Naive thymus-derived CD4-positive, alpha-beta T cell (primary cell): ENCODE measurements at regions not wholly inside any gene's neighbourhood (a gene's known extent, or its start where the extent isn't known, plus 50 kb on each side); places are given as distances from the start of the nearest gene placed in this dataset.
"Not testable (repeated sequence)": the region's sequence is repeated elsewhere in the genome, so short reads cannot be mapped to it uniquely, and the experiment has no call there.

Experiments
- ATAC-seq: fragments of 150-1000 bp; cut with Tn5 transposase; 2 replicates; pipeline ENCODE4 v1.10.0; 2021; ENCODE audit warnings: mild to moderate bottlenecking, moderate library complexity
- CTCF ChIA-PET: fragments of 350-600 bp; sonication (Branson Sonifier 250); formaldehyde crosslinking; loops from one replicate; lab custom pipeline; 2021; ENCODE audit warnings: antibody characterized with exemption; lab: Charles Lee
- POLR2A ChIA-PET: fragments of 350-600 bp; sonication (Branson Sonifier 250); formaldehyde crosslinking; loops from one replicate; lab custom pipeline; 2021; ENCODE audit warnings: antibody characterized with exemption, inconsistent platforms; lab: Charles Lee
- DNase-seq, 9 donors: peaks; one replicate each; pipeline versions ENCODE4 v3.0.0 to v3.0.0-alpha.2; 2020 to 2022; ENCODE audit warnings: mixed read lengths in 1 of 9
- H3K27ac ChIP-seq: one replicate; pipeline ENCODE4 v1.7.0; 2013; ENCODE audit warnings: mild to moderate bottlenecking, low read depth, low read length, moderate library complexity
- H3K27me3 ChIP-seq, 2 donors: one replicate each; pipeline ENCODE4 v1.7.0; 2013; ENCODE audit warnings: low read length in 2 of 2, mild to moderate bottlenecking in 2 of 2, moderate library complexity in 2 of 2; ENCODE audit not compliant: control insufficient read depth in 2 of 2, insufficient read depth in 2 of 2
- H3K36me3 ChIP-seq, 3 experiments: 1 replicate in 2 of 3; 2 replicates in 1 of 3; pipeline ENCODE4 v1.7.0; 2013; ENCODE audit warnings: low read length in 3 of 3, mild to moderate bottlenecking in 3 of 3, moderate library complexity in 1 of 3; ENCODE audit not compliant: insufficient read depth in 3 of 3, control insufficient read depth in 2 of 3
- H3K4me1 ChIP-seq, 2 donors: one replicate each; pipeline ENCODE4 v1.7.0; 2013; ENCODE audit warnings: low read length in 2 of 2, mild to moderate bottlenecking in 2 of 2, moderate library complexity in 1 of 2; ENCODE audit not compliant: control insufficient read depth in 2 of 2, insufficient read depth in 2 of 2
- H3K4me3 ChIP-seq: 2 replicates; pipeline ENCODE4 v1.7.0; 2013; ENCODE audit warnings: mild to moderate bottlenecking, low read length
- H3K9me3 ChIP-seq, 3 experiments: 1 replicate in 2 of 3; 2 replicates in 1 of 3; pipeline ENCODE4 v1.7.0; 2013; ENCODE audit warnings: low read length in 3 of 3; ENCODE audit not compliant: control insufficient read depth in 2 of 3
- H3K27ac Mint-ChIP-seq, 9 donors: one replicate each; pipeline ENCODE4 v1.8.0; 2020 to 2022; ENCODE audit warnings: mixed read lengths in 9 of 9, mild to moderate bottlenecking in 8 of 9, moderate library complexity in 5 of 9, inconsistent platforms in 2 of 9
- H3K27me3 Mint-ChIP-seq, 5 donors: one replicate each; pipeline ENCODE4 v1.8.0; 2021 to 2022; ENCODE audit warnings: mixed read lengths in 5 of 5, mild to moderate bottlenecking in 1 of 5
- H3K36me3 Mint-ChIP-seq, 5 donors: one replicate each; pipeline ENCODE4 v1.8.0; 2020 to 2022; ENCODE audit warnings: mixed read lengths in 5 of 5, mild to moderate bottlenecking in 3 of 5, inconsistent platforms in 1 of 5
- H3K4me1 Mint-ChIP-seq, 7 donors: one replicate each; pipeline ENCODE4 v1.8.0; 2020 to 2022; ENCODE audit warnings: mixed read lengths in 7 of 7, mild to moderate bottlenecking in 3 of 7, inconsistent platforms in 1 of 7
- H3K4me3 Mint-ChIP-seq, 10 donors: one replicate each; pipeline ENCODE4 v1.8.0; 2020 to 2022; ENCODE audit warnings: mild to moderate bottlenecking in 10 of 10, mixed read lengths in 10 of 10, moderate library complexity in 6 of 10, inconsistent platforms in 2 of 10
- H3K9me3 Mint-ChIP-seq, 11 donors: one replicate each; pipeline ENCODE4 v1.8.0; 2020 to 2022; ENCODE audit warnings: mixed read lengths in 11 of 11, mild to moderate bottlenecking in 4 of 11, inconsistent platforms in 1 of 11, moderate library complexity in 1 of 11
- intact Hi-C, 2 donors: fragments of 100-400 bp; cut with micrococcal nuclease; formaldehyde crosslinking; loops; one replicate each; pipeline ENCODE4 v1.15.1; 2023

- H3K27me3 ChIP-seq: no peaks in the 10 kb centered on the region
- no peak overlapping the region for H3K4me3 ChIP-seq
- Mint-ChIP-seq H3K4me1 (peaks cover 0 to 4% (median under 1%) of the 10 kb centered on the region in 7 donors), H3K27me3 (peaks cover 4 to 18% (median 9%) of the 10 kb centered on the region in 5 donors), H3K27ac (peak overlapping the region in 1 of 9 donors; percentile 80), H3K4me3 (no peak overlapping the region), H3K9me3 (peaks cover 0 to 4% (median 2%) of the 10 kb centered on the region in 11 donors), H3K36me3 (peaks cover 0 to 4% (median 0%) of the 10 kb centered on the region in 5 donors)
- CTCF ChIA-PET: no interaction called here
- no peak overlapping the region for H3K27ac ChIP-seq
- no peaks in the 10 kb centered on the region for H3K9me3 ChIP-seq
- intact Hi-C loops: no loop called here
- H3K4me1 ChIP-seq: no peaks in the 10 kb centered on the region
- H3K36me3 ChIP-seq: no peaks in the 10 kb centered on the region
- ATAC-seq (no peak), DNase-seq (no peak)
- POLR2A ChIA-PET: interaction anchor here (0.8 kb wide), 1 partner anchor 1007 kb away, joined by 3 read pairs; no protein-coding TSS in a partner anchor
Measured at GRCh38 chr13:94854688-94855087, 142.3 kb upstream of the SOX21 start.

DNA sequence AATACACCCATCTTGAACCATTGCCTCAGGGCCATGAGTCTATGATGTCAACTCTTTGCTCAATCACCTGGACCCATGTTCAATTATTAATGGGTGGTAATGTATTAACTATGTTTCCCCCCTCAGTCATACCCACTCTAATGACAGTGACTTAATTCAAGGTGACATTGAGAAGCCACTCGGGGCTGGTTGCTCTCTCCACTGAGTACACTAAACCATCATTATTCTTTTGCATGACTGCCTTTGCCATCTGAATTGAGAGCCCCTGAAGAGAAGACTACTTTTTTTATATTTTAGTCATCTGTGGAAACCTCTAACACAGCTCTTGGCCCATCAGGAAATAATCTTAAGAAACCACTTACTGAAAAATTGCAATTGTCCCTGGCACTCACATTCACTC lies 139.2 kb upstream of the SOX21 start:
- Mint-ChIP-seq H3K36me3 (peaks cover 0 to 4% (median 0%) of the 10 kb centered on the region in 5 donors), H3K9me3 (peaks cover 0 to 4% (median 2%) of the 10 kb centered on the region in 11 donors), H3K27me3 (peaks cover 4 to 12% (median 9%) of the 10 kb centered on the region in 5 donors), H3K4me1 (peaks cover 0 to 4% (median 0%) of the 10 kb centered on the region in 7 donors), H3K4me3 (no peak overlapping the region), H3K27ac (no peak overlapping the region)
- Histone ChIP-seq H3K9me3 (no peaks in the 10 kb centered on the region), H3K27me3 (no peaks in the 10 kb centered on the region), H3K36me3 (no peaks in the 10 kb centered on the region), H3K4me1 (no peaks in the 10 kb centered on the region), H3K4me3 (no peak overlapping the region), H3K27ac (no peak overlapping the region)
- ChIA-PET CTCF (no interaction called here), POLR2A (no interaction called here)
- DNase-seq (no peak), ATAC-seq (no peak)
- intact Hi-C loops: no loop called here

DNA sequence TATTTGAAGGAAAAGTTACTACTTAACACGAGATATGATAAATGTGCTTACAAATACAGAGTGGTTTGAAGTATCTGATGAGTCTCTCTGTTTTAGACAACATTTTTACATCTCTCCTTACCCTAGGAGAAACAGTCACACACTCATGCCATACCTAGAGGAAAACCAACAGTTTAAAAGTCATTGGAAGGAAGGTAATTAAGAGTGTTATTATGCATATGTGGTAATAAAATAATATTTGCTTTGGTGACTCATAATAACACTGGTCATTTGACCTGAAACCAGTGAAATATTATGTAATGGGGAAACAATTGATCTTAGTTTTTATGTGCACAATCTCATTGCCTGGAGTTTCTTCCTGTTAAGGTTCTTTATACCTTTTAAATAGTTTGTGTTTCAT lies 136.9 kb upstream of the SOX21 start:
- Histone ChIP-seq H3K27ac (no peak overlapping the region), H3K9me3 (no peaks in the 10 kb centered on the region), H3K4me1 (no peaks in the 10 kb centered on the region), H3K4me3 (no peak overlapping the region), H3K27me3 (no peaks in the 10 kb centered on the region), H3K36me3 (no peaks in the 10 kb centered on the region)
- no peak for DNase-seq
- H3K27me3 Mint-ChIP-seq: peaks cover 4 to 12% (median 7%) of the 10 kb centered on the region in 5 donors
- no peaks in the 10 kb centered on the region for H3K4me1 Mint-ChIP-seq
- no peak for ATAC-seq
- POLR2A ChIA-PET: no interaction called here
- CTCF ChIA-PET: no interaction called here
- peaks cover 0 to 4% (median 2%) of the 10 kb centered on the region in 11 donors for H3K9me3 Mint-ChIP-seq
- H3K4me3 Mint-ChIP-seq: no peak overlapping the region
- peaks cover 0 to 4% (median 0%) of the 10 kb centered on the region in 5 donors for H3K36me3 Mint-ChIP-seq
- H3K27ac Mint-ChIP-seq: no peak overlapping the region
- intact Hi-C loops: no loop called here

DNA sequence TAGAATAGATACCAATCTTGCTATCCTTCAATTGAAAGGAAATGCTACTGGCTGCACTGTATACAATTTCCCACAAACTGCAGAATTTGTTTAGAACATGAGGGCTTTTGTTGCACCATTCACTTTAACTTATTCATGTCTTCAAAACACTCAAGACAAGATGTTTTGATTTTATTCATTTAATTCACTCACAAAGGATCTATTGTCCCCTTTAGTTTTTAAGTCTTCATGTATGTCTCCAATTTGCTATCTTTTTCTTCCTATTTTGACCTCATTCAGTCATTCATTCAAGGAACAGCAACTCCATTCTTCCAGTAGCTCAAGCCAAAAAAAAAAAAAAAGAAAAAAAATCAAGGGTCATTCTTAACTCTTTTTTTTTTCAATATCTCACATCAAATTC lies 130.6 kb upstream of the SOX21 start:
- intact Hi-C loops: no loop called here
- Histone ChIP-seq H3K27me3 (no peaks in the 10 kb centered on the region), H3K4me1 (no peaks in the 10 kb centered on the region), H3K36me3 (no peaks in the 10 kb centered on the region), H3K9me3 (no peaks in the 10 kb centered on the region), H3K27ac (no peak overlapping the region), H3K4me3 (no peak overlapping the region)
- H3K27me3 Mint-ChIP-seq: peaks cover 0 to 4% (median 0%) of the 10 kb centered on the region in 5 donors
- DNase-seq (no peak), ATAC-seq (no peak)
- no peak overlapping the region for H3K27ac Mint-ChIP-seq
- H3K9me3 Mint-ChIP-seq: peaks cover 0 to 9% (median 0%) of the 10 kb centered on the region in 11 donors
- H3K4me3 Mint-ChIP-seq: no peak overlapping the region
- CTCF ChIA-PET: no interaction called here
- H3K4me1 Mint-ChIP-seq: no peaks in the 10 kb centered on the region
- H3K36me3 Mint-ChIP-seq: no peaks in the 10 kb centered on the region
- POLR2A ChIA-PET: interaction anchor here (0.6 kb wide), 1 partner anchor 116 kb away, joined by 3 read pairs; no protein-coding TSS in a partner anchor

DNA sequence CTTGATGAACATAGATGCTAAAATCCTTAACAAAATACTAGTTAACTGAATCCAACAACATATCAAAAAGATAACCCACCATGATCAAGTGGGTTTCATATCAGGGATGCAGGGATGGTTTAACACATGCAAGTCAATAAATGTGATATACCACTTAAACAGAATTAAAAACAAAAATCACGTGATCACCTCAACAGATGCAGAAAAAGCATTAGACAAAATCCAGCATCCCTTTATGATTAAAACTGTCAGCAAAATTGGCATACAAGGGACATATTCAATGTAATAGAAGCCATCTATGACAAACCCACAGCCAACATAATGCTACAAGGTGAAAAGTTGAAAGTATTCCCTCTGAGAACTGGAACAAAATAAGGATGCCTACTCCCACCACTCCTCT lies 124.7 kb upstream of the SOX21 start:
- ATAC-seq, H3K27ac Mint-ChIP-seq, DNase-seq, CTCF ChIA-PET, H3K9me3 ChIP-seq, intact Hi-C loops, H3K4me1 ChIP-seq, H3K4me3 Mint-ChIP-seq, H3K36me3 Mint-ChIP-seq, H3K4me3 ChIP-seq, H3K4me1 Mint-ChIP-seq, H3K27ac ChIP-seq, H3K36me3 ChIP-seq, H3K27me3 ChIP-seq, POLR2A ChIA-PET: not testable (repeated sequence)
- Mint-ChIP-seq H3K27me3 (peaks cover 4 to 28% (median 11%) of the 10 kb centered on the region in 5 donors), H3K9me3 (peaks cover 0 to 10% (median 3%) of the 10 kb centered on the region in 11 donors)

- no peaks in the 10 kb centered on the region for H3K4me1 ChIP-seq
- Mint-ChIP-seq H3K4me3 (no peak overlapping the region), H3K9me3 (peaks cover 0 to 2% (median 0%) of the 10 kb centered on the region in 11 donors), H3K27me3 (peaks cover 1 to 12% (median 4%) of the 10 kb centered on the region in 5 donors), H3K36me3 (no peaks in the 10 kb centered on the region), H3K27ac (no peak overlapping the region), H3K4me1 (no peaks in the 10 kb centered on the region)
- no peaks in the 10 kb centered on the region for H3K9me3 ChIP-seq
- ChIA-PET POLR2A (no interaction called here), CTCF (no interaction called here)
- intact Hi-C loops: no loop called here
- DNase-seq (no peak), ATAC-seq (no peak)
- H3K4me3 ChIP-seq: no peak overlapping the region
- no peaks in the 10 kb centered on the region for H3K36me3 ChIP-seq
- no peaks in the 10 kb centered on the region for H3K27me3 ChIP-seq
- no peak overlapping the region for H3K27ac ChIP-seq
Measured at GRCh38 chr13:94829837-94830365, 117.6 kb upstream of the SOX21 start.

GRCh38 chr13:94829185-94829836 lies 117.0 kb upstream of the SOX21 start:
- peaks cover 0 to 1% (median 0%) of the 10 kb centered on the region in 11 donors for H3K9me3 Mint-ChIP-seq
- no peak overlapping the region for H3K27ac Mint-ChIP-seq
- no peak overlapping the region for H3K4me3 Mint-ChIP-seq
- no peaks in the 10 kb centered on the region for H3K4me1 ChIP-seq
- ATAC-seq (no peak), DNase-seq (no peak)
- H3K27ac ChIP-seq: no peak overlapping the region
- intact Hi-C loops: no loop called here
- no peaks in the 10 kb centered on the region for H3K36me3 Mint-ChIP-seq
- H3K4me1 Mint-ChIP-seq: no peaks in the 10 kb centered on the region
- no peaks in the 10 kb centered on the region for H3K27me3 ChIP-seq
- ChIA-PET POLR2A (no interaction called here), CTCF (no interaction called here)
- peaks cover 0 to 10% (median 4%) of the 10 kb centered on the region in 5 donors for H3K27me3 Mint-ChIP-seq
- H3K36me3 ChIP-seq: no peaks in the 10 kb centered on the region
- H3K9me3 ChIP-seq: no peaks in the 10 kb centered on the region
- H3K4me3 ChIP-seq: no peak overlapping the region
